MM.1S (cell line): ENCODE measurements at regions not wholly inside any gene's neighbourhood (a gene's known extent, or its start where the extent isn't known, plus 50 kb on each side); places are given as distances from the start of the nearest gene placed in this dataset.

Source experiments
- EZH2 ChIP-seq: fragments of 300-600 bp; sonication (generic); optimal IDR thresholded peaks from 2 replicates; pipeline ENCODE3; 2017; ENCODE audit warnings: low read depth, mild to moderate bottlenecking, antibody characterized with exemption, low read length, mixed read lengths
- EZH2phosphoT487 ChIP-seq: fragments of 300-600 bp; sonication (generic); IDR thresholded peaks from 2 replicates; pipeline ENCODE4 v1.6.1; 2018; ENCODE audit warnings: antibody characterized with exemption, low read length
- TF ChIP-seq, protein P1 (sequence below): fragments of 300-600 bp; sonication (generic); IDR thresholded peaks from 2 replicates; pipeline ENCODE4 v1.5.1; 2016; ENCODE audit warnings: antibody characterized with exemption, low read length, mixed read lengths

DNA sequence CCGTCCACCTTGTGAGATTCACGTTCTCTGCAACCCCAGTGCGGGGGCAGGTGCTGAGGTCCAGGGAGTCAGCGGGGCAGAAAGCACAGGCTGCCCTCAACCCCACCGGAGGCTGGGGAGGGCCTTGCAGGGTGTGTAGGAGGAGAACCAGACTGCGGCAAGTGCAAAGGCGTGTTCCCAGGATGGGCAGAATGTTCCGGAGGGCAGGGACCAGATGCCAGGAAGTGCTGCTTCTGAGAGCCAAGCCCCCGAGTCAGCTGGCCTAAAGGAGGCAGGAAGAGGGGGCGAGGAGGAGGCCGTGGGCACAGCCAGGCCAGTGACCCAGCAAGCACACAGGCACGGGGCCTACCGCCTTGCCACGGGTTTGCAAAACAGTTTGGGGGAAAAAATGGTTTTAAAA is 193.8 kb upstream of the AJAP1 start:
- TF ChIP-seq, protein P1, sequence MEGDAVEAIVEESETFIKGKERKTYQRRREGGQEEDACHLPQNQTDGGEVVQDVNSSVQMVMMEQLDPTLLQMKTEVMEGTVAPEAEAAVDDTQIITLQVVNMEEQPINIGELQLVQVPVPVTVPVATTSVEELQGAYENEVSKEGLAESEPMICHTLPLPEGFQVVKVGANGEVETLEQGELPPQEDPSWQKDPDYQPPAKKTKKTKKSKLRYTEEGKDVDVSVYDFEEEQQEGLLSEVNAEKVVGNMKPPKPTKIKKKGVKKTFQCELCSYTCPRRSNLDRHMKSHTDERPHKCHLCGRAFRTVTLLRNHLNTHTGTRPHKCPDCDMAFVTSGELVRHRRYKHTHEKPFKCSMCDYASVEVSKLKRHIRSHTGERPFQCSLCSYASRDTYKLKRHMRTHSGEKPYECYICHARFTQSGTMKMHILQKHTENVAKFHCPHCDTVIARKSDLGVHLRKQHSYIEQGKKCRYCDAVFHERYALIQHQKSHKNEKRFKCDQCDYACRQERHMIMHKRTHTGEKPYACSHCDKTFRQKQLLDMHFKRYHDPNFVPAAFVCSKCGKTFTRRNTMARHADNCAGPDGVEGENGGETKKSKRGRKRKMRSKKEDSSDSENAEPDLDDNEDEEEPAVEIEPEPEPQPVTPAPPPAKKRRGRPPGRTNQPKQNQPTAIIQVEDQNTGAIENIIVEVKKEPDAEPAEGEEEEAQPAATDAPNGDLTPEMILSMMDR = no peak
- TF ChIP-seq EZH2 (no peak), EZH2phosphoT487 (no peak)
